ENCODE measurements at regions not wholly inside any gene's neighbourhood (a gene's known extent, or its start where the extent isn't known, plus 50 kb on each side); places are given as distances from the start of the nearest gene placed in this dataset.

DNA sequence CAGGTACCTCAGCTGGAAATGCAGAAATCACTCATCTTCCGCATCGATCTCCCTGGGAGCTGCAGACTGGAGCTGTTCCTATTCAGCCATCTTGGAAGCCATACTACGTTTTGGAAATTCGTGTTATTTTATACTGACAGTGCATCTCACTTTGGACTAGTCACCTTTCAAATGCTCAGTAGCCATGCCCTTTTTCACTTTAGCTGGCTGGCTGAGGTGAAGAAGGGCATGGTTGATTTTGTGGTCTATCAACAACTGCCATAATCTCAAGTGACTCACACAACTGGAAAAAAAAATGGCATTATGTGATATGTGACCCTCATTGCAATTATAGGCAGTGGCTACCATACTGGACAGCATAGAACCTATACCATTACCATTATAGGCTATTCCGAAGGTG, 100.5 kb downstream of the CCDC71L start:
- TF ChIP-seq, protein P1, sequence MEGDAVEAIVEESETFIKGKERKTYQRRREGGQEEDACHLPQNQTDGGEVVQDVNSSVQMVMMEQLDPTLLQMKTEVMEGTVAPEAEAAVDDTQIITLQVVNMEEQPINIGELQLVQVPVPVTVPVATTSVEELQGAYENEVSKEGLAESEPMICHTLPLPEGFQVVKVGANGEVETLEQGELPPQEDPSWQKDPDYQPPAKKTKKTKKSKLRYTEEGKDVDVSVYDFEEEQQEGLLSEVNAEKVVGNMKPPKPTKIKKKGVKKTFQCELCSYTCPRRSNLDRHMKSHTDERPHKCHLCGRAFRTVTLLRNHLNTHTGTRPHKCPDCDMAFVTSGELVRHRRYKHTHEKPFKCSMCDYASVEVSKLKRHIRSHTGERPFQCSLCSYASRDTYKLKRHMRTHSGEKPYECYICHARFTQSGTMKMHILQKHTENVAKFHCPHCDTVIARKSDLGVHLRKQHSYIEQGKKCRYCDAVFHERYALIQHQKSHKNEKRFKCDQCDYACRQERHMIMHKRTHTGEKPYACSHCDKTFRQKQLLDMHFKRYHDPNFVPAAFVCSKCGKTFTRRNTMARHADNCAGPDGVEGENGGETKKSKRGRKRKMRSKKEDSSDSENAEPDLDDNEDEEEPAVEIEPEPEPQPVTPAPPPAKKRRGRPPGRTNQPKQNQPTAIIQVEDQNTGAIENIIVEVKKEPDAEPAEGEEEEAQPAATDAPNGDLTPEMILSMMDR (IDR thresholded peaks at IDR 0.05): no peak
- TF ChIP-seq POLR2A (IDR thresholded peaks at IDR 0.05): no peak
- no peak for TF ChIP-seq EP300 (IDR thresholded peaks at IDR 0.05)
